Endothelial cell (in vitro differentiated cells): ENCODE measurements at regions not wholly inside any gene's neighbourhood (a gene's known extent, or its start where the extent isn't known, plus 50 kb on each side); places are given as distances from the start of the nearest gene placed in this dataset.

Source experiments
- DNase-seq: peaks from one replicate; pipeline ENCODE4 v3.0.0; 2021; ENCODE audit warnings: low spot score
- H3K27ac Mint-ChIP-seq: one replicate; pipeline ENCODE4 v1.8.0; 2021; ENCODE audit warnings: mixed read lengths, inconsistent platforms; ENCODE audit not compliant: unreplicated experiment
- H3K27me3 Mint-ChIP-seq: one replicate; pipeline ENCODE4 v1.8.0; 2021; ENCODE audit warnings: mild to moderate bottlenecking, moderate library complexity, mixed read lengths, inconsistent platforms; ENCODE audit not compliant: unreplicated experiment
- H3K36me3 Mint-ChIP-seq: one replicate; pipeline ENCODE4 v1.8.0; 2021; ENCODE audit warnings: mild to moderate bottlenecking, low read depth, mixed read lengths, inconsistent platforms; ENCODE audit not compliant: unreplicated experiment
- H3K4me1 Mint-ChIP-seq: one replicate; pipeline ENCODE4 v1.8.0; 2021; ENCODE audit warnings: mild to moderate bottlenecking, mixed read lengths, inconsistent platforms; ENCODE audit not compliant: unreplicated experiment
- H3K4me3 Mint-ChIP-seq: one replicate; pipeline ENCODE4 v1.8.0; 2021; ENCODE audit warnings: mild to moderate bottlenecking, mixed read lengths, inconsistent platforms; ENCODE audit not compliant: unreplicated experiment
- H3K9me3 Mint-ChIP-seq: one replicate; pipeline ENCODE4 v1.8.0; 2021; ENCODE audit warnings: mixed read lengths, inconsistent platforms; ENCODE audit not compliant: unreplicated experiment
- TF ChIP-seq, protein P1 (sequence below): fragments of 200-600 bp; sonication (generic); IDR thresholded peaks from one replicate; pipeline ENCODE4 v1.5.0; 2021; ENCODE audit warnings: antibody characterized with exemption; ENCODE audit not compliant: unreplicated experiment

DNA sequence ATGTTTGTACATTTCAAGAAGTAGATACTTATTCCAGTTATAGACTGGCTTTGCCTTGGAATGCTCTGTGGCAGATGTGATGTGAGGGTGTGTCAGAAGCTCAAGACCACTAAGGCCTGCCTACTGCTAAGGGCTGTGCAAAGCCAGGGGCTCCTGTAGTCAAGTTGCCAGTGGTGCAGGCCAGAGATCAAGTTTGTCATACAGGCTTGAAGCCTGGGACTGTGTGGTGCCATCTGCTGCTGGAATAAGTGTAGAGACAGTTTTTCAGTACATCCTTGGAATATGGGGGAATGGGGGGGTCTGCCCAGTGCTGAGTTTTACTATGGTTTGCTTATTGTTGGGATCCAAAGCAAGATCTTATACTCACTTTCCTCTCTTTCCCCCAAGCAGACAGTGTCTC is 649.9 kb upstream of the FOXG1 start:
- Mint-ChIP-seq H3K4me3 (no peak overlapping the region), H3K9me3 (no peaks in the 10 kb centered on the region), H3K36me3 (no peaks in the 10 kb centered on the region), H3K4me1 (peaks cover 7% of the 10 kb centered on the region), H3K27ac (no peak overlapping the region), H3K27me3 (peaks cover 4% of the 10 kb centered on the region)
- no peak for DNase-seq
- TF ChIP-seq, protein P1, sequence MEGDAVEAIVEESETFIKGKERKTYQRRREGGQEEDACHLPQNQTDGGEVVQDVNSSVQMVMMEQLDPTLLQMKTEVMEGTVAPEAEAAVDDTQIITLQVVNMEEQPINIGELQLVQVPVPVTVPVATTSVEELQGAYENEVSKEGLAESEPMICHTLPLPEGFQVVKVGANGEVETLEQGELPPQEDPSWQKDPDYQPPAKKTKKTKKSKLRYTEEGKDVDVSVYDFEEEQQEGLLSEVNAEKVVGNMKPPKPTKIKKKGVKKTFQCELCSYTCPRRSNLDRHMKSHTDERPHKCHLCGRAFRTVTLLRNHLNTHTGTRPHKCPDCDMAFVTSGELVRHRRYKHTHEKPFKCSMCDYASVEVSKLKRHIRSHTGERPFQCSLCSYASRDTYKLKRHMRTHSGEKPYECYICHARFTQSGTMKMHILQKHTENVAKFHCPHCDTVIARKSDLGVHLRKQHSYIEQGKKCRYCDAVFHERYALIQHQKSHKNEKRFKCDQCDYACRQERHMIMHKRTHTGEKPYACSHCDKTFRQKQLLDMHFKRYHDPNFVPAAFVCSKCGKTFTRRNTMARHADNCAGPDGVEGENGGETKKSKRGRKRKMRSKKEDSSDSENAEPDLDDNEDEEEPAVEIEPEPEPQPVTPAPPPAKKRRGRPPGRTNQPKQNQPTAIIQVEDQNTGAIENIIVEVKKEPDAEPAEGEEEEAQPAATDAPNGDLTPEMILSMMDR: no peak

DNA sequence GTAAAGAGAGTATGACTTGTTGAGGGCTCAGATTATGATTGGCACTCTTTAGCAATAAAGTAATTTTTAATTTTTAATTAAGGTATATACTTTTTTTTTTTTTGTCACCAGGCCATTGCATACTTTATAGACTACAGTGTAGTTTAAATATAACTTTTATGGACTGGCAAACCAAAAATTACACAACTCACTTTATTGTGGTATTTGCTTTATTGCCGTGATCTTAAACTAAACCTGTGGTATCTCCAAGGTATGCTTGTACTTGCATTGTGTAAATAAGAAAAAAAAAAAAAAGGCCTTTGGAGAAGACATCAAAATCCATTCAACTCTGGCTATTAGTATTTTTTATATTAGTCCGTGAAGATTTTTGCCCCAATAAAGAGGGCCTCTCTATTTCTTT is 646.7 kb upstream of the FOXG1 start:
- H3K4me3 Mint-ChIP-seq: no peak overlapping the region
- H3K36me3 Mint-ChIP-seq: no peaks in the 10 kb centered on the region
- no peak overlapping the region for H3K27ac Mint-ChIP-seq
- TF ChIP-seq, protein P1: no peak
- no peak for DNase-seq
- no peaks in the 10 kb centered on the region for H3K9me3 Mint-ChIP-seq
- peaks cover 3% of the 10 kb centered on the region for H3K27me3 Mint-ChIP-seq
- H3K4me1 Mint-ChIP-seq: peaks cover 7% of the 10 kb centered on the region

DNA sequence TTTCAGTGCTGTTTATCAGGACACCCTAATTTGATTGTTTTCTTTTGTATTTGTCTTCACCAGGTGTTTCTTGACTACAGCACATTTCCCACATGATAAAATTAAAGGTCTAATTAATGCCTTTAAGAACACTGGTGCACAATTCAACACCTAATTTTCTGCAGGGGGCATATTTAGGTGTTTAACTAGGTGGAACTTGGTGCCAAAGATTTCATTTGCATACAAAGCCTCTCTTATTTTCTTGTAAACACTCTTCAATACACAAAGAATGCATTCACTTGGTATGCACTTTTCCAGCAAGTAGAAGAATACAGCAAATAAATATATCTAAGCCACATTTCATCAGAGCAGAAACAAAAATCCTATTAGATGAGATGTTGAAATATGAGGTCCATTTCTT is 646.2 kb upstream of the FOXG1 start:
- DNase-seq: no peak
- H3K9me3 Mint-ChIP-seq: no peaks in the 10 kb centered on the region
- H3K27ac Mint-ChIP-seq: no peak overlapping the region
- no peak overlapping the region for H3K4me3 Mint-ChIP-seq
- H3K27me3 Mint-ChIP-seq: peaks cover 3% of the 10 kb centered on the region
- no peaks in the 10 kb centered on the region for H3K36me3 Mint-ChIP-seq
- TF ChIP-seq, protein P1: no peak
- peaks cover 7% of the 10 kb centered on the region for H3K4me1 Mint-ChIP-seq

DNA sequence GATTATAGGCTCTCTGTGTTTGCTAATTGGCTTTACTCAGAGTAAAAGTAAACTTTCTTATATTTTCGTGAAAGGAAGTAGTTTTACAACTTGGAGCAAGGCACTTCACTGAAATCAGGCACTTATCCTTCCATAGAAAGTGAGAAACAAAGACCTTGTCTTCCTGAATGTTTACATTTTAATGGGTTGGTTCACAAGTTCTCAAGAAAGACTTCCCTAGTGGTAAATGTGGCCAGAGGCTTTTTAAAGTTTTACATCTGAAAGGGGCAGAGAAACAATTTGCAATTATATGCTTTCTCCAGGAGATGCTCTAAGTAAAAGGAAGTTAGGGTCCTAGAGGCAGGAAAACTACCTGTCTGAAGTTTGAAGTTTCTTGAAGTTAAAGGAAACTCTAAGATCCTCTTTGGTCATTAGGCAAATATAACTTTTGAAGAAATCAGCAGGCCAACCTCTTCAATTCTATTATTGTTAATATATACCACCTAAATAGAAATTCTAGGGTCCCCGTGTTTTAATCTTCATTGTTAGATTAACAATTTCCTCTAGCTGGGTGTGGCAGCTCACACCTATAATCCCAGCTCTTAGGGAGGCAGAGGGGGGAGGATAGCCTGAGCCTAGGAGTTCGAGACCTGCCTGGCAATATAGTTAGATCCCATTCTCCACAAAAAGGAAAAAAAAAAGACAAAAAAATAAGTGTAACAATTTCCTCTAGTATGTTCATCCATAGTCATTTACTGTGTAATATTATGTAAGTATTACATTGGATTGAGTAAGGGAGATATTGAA is 644.9 kb upstream of the FOXG1 start:
- peaks cover 7% of the 10 kb centered on the region for H3K4me1 Mint-ChIP-seq
- H3K9me3 Mint-ChIP-seq: no peaks in the 10 kb centered on the region
- H3K27ac Mint-ChIP-seq: no peak overlapping the region
- TF ChIP-seq, protein P1: no peak
- H3K4me3 Mint-ChIP-seq: no peak overlapping the region
- H3K27me3 Mint-ChIP-seq: peaks cover 3% of the 10 kb centered on the region
- no peaks in the 10 kb centered on the region for H3K36me3 Mint-ChIP-seq
- no peak for DNase-seq

DNA sequence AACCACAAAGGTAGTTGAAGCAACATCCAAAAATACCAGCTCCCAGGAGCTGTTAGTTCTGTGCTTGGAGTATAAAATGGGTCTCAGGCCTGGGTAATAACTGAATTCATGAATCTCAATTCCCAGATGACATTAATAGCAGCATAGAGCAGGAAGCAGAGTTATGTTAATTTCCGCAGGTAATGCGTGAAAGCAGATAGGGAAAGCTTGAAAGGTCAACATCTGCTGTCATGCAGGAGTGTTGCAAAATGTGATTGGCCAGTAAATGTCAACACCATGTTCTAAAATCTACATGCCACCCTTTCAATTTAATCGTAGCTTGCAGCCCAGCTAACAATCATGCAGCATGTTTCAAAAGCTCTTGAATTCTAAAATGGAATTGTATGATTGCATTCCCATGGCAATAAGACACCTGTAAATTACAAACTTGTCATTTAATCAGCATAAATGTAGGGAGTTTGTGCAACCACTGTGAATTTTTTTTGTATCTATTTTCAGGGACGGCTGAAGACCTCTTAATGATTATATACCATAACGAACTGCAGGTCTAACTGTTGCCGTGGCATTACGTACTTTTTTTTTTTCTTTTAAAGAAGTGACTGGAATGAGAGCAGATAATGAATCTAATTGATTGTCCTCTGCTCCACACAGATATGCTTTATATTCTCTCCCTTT is 635.8 kb upstream of the FOXG1 start:
- H3K27ac Mint-ChIP-seq: no peak overlapping the region
- TF ChIP-seq, protein P1: no peak
- H3K4me1 Mint-ChIP-seq: no peaks in the 10 kb centered on the region
- H3K36me3 Mint-ChIP-seq: no peaks in the 10 kb centered on the region
- DNase-seq: no peak
- no peak overlapping the region for H3K4me3 Mint-ChIP-seq
- H3K27me3 Mint-ChIP-seq: peaks cover 3% of the 10 kb centered on the region
- H3K9me3 Mint-ChIP-seq: no peaks in the 10 kb centered on the region
